ENCODE measurements at regions not wholly inside any gene's neighbourhood (a gene's known extent, or its start where the extent isn't known, plus 50 kb on each side); places are given as distances from the start of the nearest gene placed in this dataset.

DNA sequence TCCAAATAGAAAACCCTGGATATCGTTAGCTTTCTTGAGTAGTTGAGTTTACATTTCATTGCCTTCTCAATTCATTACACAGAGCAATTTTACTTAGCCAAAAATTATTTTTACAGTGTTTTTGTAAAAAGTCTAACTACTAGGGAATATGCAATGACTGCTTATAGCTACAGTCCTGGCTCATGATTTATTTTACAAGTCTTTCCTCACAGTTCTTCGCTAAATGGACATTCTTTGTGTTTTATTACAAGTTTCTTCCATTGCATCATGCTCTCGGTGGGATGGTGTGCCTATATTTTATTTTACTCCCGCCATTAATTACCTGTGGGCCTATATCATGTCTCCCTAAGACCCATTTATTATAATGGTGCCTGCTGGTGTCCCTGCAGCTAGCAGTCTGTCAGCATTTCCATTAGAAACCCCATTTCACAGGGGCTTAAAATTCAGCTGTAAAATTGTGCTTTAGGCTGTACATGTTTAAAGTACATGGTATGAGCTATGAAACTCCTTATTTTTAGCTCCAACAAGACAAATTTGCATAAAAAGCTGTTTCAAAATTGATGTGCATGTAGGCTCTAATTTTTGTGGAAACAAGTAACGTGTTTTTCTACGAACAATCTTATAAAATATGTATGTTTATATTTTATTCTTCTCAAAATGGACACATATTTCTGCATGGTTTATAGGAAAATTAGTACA lies 227.4 kb downstream of the SLC7A11 start:
- no peak for DNase-seq

DNA sequence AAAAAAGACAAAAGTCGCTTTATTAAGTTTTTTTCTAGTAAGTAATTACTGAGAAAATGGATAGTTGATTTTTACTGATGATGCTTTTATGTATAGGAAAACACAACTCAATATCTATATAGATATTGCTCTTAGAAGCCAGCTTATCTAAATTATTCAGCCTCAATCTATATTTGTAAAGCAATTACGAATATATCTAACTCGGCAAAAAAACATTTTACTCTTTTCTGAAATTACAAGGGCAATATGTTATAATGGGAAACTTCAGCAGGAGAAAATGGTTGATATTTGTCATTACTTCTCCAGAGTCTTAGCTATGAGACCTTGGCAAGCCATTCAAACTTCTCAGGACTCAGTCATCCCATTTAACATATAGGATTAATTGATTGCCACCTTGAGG lies 228.5 kb downstream of the SLC7A11 start:
- DNase-seq, result no peak

DNA sequence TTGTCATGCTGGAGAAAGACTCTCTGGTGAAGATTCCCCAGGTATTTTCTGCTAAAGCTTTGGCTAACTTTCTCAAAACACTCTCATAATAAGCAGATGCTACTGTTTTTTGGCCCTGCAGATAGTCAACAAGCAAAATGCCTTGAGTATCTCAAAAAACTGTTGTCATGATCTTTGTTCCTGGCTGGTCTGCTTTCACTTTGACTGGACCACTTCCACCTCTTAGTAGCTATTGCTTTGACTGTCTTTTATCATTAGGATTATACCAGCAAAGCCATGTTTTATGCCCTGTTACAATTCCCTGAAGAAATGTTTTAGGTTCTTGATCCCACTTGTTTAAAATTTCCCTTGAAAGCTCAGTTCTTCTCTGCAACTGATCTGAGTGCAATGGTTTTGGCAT lies 231.5 kb downstream of the SLC7A11 start:
- no peak for DNase-seq

DNA sequence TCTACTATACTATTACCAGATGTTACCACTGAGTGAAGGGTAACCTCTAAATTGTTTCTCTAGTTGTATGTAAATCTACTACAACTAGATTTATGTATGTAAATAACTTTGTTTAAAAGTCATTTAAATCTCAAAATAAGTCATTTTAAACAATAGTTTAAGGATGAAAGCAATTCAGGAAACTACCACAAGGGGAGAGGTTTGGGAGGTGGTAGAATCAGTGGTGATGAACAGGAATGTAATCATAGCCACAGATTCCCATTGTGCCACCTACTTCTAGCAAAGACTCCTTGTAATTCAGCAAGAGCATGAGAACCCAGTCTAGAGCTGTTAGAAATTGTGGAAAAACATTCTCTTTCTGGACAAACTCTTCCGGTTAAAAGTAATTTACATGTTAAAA lies 234.6 kb downstream of the SLC7A11 start:
- no peak for DNase-seq

DNA sequence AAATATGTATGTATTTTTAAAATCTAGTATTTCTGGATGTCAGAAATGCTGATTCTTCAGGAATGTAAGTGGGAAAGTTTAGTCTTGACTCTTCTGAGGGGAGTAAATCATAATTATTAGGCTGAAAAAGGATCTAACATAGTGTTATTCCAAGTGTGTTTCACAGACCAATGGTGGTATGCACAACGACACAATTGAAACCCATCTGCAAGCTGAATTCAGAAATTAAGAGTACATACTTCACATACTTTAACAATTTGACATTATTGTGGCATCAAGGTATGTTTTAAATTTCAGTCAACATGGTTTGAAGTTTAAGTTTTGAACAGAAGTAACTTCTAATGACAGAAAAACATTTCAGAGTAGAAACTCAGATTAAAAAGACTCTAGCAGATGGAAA lies 236.7 kb downstream of the SLC7A11 start:
- no peak for DNase-seq

DNA sequence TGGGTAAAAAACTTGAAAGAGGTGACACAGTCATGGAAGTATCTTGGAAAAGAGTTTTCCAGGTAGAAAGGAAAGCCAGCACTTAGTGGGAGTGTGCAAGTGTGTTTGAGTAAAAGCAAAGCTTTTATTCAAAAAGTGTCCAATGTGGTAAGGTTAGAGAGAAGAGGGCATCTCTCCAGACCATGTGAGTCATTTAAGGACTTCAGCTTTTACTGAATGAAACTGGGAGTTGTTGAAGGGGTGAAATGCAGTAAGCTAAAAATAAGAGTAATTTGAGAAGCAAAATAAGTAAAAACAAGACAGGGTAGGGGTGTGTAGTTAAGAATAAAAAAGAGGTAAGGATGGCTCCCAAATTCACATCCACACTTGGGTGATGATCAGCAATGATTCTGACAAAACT lies 238.9 kb downstream of the SLC7A11 start:
- DNase-seq, result no peak

DNA sequence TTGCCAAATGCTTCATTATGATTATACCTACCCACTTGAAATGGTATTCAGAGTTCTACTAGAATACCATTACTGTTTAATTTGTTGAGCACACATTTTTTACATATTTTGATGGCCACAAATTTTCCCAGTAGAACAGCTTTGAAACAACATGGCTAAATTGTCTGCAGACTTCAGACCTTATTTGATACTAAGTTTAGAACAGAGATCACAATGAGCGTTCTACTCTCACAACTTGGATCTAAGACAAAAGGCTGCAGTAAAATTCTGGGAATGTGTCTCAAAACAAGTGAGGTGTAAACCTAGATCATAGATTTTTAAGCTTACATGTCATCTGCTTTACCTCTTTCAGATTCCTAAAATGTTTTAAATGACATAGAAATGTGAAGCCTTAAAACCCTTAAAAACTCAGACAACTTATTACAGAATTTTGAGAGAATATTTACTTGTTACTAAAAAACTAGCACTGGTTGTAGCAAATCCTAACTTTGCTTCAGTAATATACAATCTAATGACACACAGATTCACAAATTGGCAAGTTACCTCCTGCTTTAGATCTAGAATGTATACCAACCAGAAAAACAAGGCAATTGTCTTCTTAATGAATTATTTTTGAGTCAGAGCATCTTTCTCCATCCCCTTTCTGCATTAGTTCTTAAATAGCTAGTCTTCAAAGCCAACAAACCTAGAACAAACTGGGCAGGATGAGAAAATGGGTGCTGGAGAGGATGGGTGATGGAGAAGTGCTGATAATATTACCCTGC lies 243.3 kb downstream of the SLC7A11 start:
- DNase-seq, result no peak

DNA sequence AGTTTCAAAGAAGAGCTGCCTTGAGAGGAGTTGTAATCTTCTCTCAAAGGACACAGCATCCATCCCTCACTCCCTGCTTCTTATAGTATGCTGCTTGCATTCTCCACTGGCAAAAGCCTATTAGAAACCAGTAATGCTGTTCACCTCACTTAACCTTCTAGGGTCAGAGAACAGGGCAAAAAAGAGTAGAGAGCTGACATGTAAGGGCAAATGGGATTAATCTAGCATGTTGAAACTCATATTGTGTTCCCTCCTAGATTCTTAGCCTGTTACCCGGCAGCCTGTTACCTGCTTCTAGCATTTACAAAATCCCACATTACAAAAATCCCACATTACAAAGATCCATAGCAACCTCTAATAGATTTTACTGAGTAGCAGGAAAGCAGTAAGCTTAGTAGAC lies 244.7 kb downstream of the SLC7A11 start:
- no peak for DNase-seq

DNA sequence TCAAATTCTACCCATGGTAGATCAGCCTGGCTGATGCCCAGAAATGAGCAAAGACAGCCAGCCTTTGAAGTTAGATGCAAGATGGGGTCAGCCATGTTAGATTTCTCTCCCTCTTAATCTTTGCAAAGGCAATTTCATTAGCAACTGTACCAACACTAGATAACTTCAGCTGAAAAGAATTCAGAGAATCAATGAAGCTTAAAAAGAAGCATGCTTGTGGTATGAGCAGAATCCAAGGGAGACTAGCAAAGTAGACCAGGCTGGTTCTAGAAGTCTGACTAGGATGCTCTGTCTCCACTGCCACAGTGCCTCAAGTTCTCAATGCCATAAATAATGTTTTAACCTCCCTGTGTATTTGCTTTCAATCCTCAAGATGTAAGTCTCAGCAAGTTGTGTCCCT lies 247.3 kb downstream of the SLC7A11 start:
- DNase-seq, result no peak

DNA sequence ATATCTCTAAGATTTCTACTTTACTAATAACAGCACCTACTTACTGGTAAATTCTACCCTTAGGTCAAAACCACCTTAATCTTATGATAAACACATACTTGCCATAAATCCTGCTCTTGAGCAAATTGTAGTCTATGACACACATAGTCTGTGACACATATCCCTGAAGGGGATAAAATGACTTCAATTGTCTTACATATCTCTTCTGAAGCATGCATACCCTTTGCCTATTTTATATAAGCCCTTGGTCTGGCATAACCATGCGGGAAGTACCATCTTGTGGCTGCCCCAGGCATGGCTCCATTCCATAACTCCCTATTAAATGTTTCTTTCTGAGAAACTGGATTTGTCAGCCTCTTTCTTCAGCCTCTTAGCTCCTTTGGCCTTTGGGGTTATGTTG lies 248.9 kb downstream of the SLC7A11 start:
- no peak for DNase-seq

DNA sequence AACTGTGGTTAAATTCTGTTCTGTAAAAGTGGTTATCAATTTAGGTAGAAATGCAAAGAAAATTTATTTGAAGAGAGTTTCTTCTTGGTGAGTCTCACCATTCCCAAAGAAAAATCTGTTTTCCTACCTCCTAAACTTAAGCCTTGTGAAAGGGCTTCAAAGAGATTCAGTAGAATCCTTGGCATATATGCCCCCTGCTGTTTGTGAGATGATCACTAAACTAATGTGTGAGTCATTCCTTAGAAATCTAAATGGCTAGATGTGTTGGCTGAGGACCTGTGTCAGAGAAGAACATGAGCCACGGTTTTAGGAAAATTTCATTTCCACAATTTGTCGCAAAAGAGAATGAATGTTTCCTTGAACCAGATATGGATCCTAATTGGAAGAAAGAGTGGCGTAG lies 260.9 kb downstream of the SLC7A11 start:
- no peak for DNase-seq

DNA sequence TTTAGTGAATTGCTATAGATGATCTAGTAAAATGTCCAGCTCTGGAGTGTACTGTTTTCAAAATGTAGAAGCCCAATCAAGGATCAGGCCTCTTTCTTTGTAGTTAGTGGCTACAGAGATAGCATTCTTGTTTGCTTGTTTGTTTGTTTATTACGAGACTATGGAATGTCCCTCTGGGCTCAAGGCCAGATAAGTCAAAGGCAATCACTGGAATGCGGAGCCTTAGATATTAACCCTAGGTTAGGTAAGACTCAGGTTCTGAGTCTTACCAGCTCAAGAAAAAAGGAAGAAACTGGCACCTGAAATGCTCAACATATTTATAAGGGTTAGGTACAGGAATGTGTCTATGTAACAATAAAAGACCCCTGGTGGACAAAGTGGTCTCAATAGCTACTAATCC lies 261.5 kb downstream of the SLC7A11 start:
- no peak for DNase-seq

DNA sequence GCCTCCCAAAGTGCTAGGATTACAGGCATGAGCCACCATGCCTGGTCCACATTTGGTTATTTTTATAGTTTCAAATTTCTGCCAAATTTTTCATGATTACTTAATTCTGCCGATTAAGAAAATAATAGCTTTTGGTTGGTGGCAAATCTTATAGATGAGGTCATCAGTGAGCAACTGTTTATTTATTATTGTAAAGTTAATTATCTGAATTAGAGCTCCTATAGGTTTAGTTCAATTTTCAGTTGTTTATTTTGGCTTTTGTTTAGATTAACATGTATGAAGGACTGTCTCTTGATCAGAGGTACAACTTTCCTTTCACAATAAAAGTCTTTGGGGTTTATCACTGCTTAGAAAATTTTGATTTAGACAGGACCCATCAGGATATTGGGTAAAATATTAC lies 262.2 kb downstream of the SLC7A11 start:
- no peak for DNase-seq

DNA sequence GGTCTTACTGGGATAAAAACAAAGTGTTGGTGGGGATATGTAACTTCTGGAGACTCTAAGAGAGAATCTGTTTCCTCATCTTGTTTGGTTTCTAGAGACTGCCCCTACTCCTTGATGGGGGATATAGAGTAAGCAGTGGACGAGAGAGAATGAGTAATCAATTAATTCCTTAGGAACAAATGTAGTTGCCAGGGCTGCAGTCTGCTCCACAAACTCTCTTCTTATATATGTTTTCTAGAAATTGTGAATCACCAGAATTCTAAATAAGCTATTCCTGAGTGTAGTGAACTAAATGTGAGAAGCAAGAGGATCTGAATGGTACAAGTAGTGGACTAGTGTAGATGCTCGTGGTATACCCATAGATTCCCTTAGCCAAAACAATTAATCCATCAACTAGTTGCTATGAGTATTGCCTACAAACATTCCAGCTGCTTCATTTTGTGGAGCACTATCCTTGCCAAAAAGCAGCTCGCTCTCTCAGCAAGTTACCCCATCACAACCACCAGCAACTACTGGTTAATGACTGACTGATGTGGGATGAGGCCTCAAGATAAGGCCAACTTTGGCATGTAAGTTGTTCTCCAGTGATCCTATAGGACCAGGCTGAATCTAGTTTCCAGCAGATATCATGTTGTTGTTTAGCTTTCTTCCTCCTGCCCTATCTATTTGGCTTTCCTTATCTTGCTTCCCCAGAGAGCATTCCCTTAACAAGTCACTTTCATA lies 273.0 kb downstream of the SLC7A11 start:
- no peak for DNase-seq

DNA sequence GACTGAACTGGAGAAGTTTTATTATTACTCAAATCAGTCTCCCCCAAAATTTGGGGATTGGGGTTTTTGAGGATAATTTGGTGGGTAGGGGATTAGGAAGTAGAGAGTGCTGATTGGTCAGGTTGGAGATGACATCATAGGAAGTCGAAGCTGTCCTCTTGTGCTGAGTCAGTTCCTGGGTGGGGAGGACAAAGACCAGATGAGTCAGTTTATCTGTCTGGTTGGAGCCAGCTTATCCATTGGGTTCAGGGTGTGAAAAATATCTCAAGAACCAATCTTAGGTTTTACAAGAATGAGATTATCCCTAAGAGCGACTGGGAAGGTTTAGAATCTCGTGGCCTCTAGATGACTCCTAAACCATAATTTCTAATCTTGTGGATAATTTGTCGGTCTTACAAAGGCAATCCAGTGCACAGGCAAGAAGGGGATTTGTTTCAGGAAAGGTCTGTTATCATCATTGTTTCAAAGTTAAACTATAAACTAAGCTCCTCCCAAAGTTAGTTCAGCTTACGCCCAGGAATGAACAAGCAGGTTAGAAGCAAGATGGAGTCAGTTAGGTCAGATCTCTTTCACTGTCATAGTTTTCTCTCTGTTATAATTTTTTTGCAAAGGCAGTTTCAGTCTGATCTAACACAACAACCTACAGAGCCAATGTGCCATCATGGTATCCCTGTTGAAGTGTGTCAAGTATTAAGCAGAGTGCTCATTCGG lies 274.5 kb downstream of the SLC7A11 start:
- DNase-seq, result no peak

DNA sequence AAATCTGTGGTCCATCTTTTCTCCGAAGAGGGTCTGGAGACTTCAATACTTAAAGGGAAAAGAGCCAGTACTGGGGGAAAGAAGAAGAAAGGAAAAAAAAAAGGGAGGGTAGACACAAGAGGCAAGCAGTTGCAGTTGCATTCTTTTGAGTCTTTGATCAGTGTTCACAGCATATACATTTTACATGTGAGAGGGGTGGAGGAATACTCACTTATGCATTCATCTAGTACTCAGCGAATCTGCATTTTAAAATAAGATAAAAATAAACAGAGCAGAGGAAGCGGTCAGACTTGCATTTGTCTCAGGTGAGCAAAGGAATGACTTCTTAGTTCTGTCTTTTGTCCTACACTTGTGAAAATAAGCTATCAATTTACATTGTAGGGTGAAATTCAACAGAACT lies 275.6 kb downstream of the SLC7A11 start:
- no peak for DNase-seq

DNA sequence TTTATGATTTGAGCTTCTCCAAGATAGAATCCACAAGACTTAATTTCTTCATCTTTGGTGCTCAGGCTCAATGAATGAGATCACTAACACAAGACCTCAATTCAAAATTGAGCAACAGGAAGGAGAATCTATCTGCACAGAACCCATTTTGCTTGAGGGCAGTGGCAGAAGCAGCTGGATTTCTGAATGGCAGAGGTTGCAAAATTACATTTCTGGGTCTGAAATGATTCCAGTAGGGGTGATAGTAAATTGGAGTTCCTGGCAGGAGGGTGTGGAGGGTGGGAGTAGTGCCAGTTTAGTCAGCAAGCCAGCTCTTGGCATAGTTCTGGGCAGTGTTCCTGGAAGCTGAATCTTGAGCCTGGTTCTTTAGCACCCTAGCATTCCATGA lies 281.1 kb downstream of the SLC7A11 start:
- no peak for DNase-seq

DNA sequence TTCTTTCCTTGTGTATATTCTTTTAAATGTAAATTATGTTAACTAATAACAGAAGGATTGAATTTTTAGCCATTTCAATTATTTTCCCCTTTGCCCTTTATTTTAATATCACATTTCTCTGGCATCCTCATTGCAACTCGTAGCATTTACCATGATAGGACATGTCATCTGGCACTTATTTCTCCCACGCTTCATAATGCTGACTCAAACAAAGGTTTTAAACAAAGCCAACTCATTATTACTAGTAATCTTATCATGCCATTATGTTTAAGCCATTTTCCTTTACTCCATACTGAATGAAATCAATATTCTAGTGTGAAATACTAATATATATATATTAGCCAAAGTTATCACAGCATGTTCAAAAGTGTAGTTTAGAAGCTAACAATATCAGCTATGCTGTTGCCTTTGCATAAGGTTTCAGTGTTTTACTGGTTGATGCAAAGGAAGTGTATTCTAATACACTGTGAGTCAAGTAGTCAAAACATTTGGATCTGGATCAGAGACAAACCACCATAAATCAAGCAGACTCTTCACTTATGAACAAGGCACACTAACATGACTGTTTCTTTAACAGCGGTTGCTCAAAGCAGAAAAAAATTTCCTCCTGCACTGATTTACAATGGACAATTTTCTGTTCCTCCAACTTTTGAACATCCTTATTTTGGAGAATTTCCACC lies 281.6 kb downstream of the SLC7A11 start:
- DNase-seq, result no peak

DNA sequence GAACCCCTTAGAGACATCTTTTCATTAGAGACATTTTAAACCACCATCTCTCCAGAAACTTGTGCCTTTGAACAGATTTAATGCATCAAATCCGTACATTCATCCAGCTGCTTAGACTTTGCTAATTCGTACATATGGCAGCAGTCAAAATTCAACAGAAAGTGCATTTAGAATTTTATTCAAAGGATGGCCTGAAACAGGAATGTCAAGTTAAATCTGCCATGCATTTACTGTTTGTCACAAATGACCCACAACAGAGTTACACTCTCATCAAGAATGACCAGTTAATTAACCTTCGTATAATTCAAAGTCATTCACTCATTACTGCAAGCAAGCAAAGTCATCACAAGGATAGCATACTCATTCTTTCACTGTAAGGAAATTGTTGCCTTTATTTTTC lies 284.3 kb downstream of the SLC7A11 start:
- no peak for DNase-seq

DNA sequence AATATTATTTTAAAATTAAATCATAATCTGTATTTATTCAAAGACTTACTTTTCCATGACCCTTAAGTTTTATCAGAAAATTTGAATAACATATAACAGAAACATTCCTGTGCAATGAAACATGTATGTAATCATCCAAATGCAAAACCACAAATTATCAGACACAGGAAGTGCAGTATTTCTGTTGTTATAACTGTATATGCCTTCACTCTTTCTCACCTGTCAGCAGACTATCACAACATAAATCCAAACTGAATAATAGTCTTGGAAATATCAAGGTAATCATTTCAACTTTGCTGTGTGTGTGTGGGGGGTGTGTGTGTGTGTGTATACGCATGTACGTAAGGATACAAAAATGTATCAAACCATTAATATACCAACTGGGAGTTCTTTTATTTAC lies 285.9 kb downstream of the SLC7A11 start:
- no peak for DNase-seq

DNA sequence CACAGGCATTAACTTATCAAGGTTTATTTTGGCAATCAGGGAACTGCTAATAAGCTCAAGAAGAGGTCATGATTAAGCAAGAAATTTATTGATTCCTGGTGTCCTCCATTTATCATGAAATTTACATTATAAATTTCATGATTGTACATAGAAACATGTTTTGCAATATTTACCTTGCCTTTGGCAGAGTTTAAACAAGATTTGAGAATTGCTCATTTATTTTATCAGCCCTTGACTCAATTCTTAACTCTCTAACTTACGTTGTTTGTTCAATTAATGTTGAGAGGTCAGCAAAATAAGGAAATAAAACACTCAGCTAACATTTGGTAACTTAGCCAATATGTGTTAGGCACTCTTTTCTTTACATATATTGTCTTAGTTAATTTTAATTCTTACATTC lies 286.6 kb downstream of the SLC7A11 start:
- no peak for DNase-seq

DNA sequence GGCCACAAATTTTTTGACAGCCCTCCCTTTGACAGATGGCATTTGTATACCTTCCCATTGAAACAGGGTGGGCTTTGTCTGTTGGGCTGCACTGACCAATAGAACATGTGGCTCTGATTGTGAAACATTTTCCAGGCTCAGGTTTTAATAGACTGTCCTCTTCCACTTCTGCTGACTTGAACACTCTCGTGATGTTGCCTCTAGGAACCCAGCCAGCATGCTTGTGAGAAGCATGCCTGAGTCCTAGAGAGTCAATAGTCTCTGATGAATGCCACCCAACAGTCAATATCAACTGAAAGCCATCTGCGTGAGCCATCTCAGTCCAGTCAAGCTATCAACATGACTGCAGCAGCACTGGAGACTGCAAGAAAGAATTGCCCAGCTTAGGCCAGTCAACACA lies 290.0 kb downstream of the SLC7A11 start:
- no peak for DNase-seq

DNA sequence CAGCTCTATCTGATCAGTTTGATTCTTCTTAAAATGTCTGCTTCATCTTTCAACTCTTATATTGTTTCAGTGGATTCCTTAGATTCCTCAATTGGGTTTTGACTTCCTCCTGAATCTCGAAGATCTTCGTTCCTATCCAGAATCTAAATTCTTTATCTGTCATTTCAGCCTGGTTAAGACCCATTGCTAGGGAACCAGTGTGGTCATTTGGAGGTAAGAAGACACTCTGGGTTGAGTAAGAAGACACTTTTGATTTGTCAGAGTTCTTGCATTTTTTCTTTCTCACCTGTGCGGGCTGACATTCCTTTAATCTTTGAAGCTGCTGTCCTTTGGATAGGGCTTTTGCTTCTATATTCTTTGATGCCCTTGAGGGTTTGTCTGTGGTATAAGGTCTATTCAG lies 291.9 kb downstream of the SLC7A11 start:
- no peak for DNase-seq

Measured in NCI-H2171 treated with DMSO at 0.1 percent for 48 hours (cell line).